ENCODE measurements at regions not wholly inside any gene's neighbourhood (a gene's known extent, or its start where the extent isn't known, plus 50 kb on each side); places are given as distances from the start of the nearest gene placed in this dataset.
"Not testable (repeated sequence)": the region's sequence is repeated elsewhere in the genome, so short reads cannot be mapped to it uniquely, and the experiment has no call there.

GRCh38 chr21:14613486-14614224 lies 67.5 kb upstream of the SAMSN1 start:
- no peak for DNase-seq (ENCODE audit: low spot score)

- not testable (repeated sequence) for DNase-seq (ENCODE audit: low spot score)
Observed at GRCh38 chr21:14610119-14610518, 64.0 kb upstream of the SAMSN1 start.

- no peak for DNase-seq (ENCODE audit: low spot score)
Observed at GRCh38 chr21:14609274-14609673, 63.2 kb upstream of the SAMSN1 start.

GRCh38 chr21:14607262-14607661 lies 61.1 kb upstream of the SAMSN1 start:
- no peak for DNase-seq (ENCODE audit: low spot score)

- DNase-seq (ENCODE audit: low spot score) = no peak
Observed at GRCh38 chr21:14603202-14603601, 57.1 kb upstream of the SAMSN1 start.

GRCh38 chr21:14602382-14602958 lies 56.4 kb upstream of the SAMSN1 start:
- no peak for DNase-seq (ENCODE audit: low spot score)

- no peak for DNase-seq (ENCODE audit: low spot score)
Observed at GRCh38 chr21:14600569-14601297, 54.6 kb upstream of the SAMSN1 start.

GRCh38 chr21:14598065-14598464 lies 52.0 kb upstream of the SAMSN1 start:
- no peak for DNase-seq (ENCODE audit: low spot score)

Measured in ecto neural progenitor cell (in vitro differentiated cells).